GM23338 (cell line): ENCODE measurements at regions not wholly inside any gene's neighbourhood (a gene's known extent, or its start where the extent isn't known, plus 50 kb on each side); places are given as distances from the start of the nearest gene placed in this dataset.

Experiments
- CREB1 ChIP-seq: fragments of 250-450 bp; sonication (Bioruptor Pico); IDR thresholded peaks from 2 replicates; pipeline ENCODE4 v1.5.0; 2020; ENCODE audit warnings: low read depth, mild to moderate bottlenecking, moderate library complexity
- EZH2 ChIP-seq: fragments of 200-600 bp; sonication (generic); IDR thresholded peaks from one replicate; pipeline ENCODE4 v1.8.0; 2017; ENCODE audit warnings: antibody characterized with exemption, mild to moderate bottlenecking, low read depth; ENCODE audit not compliant: unreplicated experiment
- EZH2phosphoT487 ChIP-seq: fragments of 200-600 bp; sonication (generic); IDR thresholded peaks from one replicate; pipeline ENCODE4 v1.8.1; 2018; ENCODE audit warnings: antibody characterized with exemption; ENCODE audit not compliant: unreplicated experiment
- JUNB ChIP-seq: IDR thresholded peaks from one replicate; pipeline ENCODE4 v1.6.1; 2016; ENCODE audit warnings: antibody characterized with exemption; ENCODE audit not compliant: unreplicated experiment
- NANOG ChIP-seq: IDR thresholded peaks from 2 replicates; pipeline ENCODE4 v1.6.1; 2016; ENCODE audit warnings: antibody characterized with exemption, borderline replicate concordance
- POLR2AphosphoS5 ChIP-seq: IDR thresholded peaks from 2 replicates; pipeline ENCODE4 v1.6.1; 2016; ENCODE audit warnings: antibody characterized with exemption, low read depth
- ZNF114 ChIP-seq: fragments of 250-450 bp; sonication (Bioruptor Pico); IDR thresholded peaks from 2 replicates; pipeline ENCODE4 v1.5.0; 2020; ENCODE audit warnings: mild to moderate bottlenecking, moderate library complexity
- ZNF331 ChIP-seq: fragments of 250-450 bp; sonication (Bioruptor Pico); IDR thresholded peaks from 2 replicates; pipeline ENCODE4 v1.5.0; 2020; ENCODE audit warnings: low read depth, mild to moderate bottlenecking, moderate library complexity
- TF ChIP-seq, protein P1 (sequence below), 2 experiments: fragments of 200-600 bp in 1 of 2; sonication (generic) in 1 of 2; conservative IDR thresholded peaks; 2 replicates each; pipeline versions ENCODE4 v1.5.1 to v1.6.1; 2016 to 2017; ENCODE audit warnings: antibody characterized with exemption in 2 of 2, low read depth in 2 of 2, mild to moderate bottlenecking in 2 of 2, moderate library complexity in 1 of 2
- TF ChIP-seq, protein P2 (sequence below): IDR thresholded peaks from one replicate; pipeline ENCODE4 v1.6.1; 2018; ENCODE audit warnings: antibody characterized with exemption; ENCODE audit not compliant: unreplicated experiment

DNA sequence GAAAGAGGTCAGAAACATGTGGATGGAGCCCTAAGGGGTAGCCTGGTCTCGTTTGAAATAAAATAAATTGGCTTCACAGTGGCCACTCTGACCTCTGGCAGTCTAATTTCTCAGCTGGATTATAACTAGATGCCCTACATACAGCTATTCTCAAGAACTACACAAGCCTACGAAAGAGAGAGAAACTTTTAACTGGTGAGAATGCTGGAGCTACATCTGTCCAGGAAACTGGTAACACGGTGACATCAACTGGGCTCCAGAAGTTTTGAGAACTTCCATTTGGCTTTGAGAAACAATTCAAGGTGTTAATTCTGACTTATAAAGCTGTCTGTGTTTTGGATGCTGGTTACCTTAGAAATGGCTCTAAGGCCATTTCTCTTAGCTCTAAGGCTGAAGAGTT is 187.3 kb upstream of the TENT5A start:
- TF ChIP-seq POLR2AphosphoS5, result no peak
- no peak for TF ChIP-seq ZNF114
- TF ChIP-seq, protein P1, sequence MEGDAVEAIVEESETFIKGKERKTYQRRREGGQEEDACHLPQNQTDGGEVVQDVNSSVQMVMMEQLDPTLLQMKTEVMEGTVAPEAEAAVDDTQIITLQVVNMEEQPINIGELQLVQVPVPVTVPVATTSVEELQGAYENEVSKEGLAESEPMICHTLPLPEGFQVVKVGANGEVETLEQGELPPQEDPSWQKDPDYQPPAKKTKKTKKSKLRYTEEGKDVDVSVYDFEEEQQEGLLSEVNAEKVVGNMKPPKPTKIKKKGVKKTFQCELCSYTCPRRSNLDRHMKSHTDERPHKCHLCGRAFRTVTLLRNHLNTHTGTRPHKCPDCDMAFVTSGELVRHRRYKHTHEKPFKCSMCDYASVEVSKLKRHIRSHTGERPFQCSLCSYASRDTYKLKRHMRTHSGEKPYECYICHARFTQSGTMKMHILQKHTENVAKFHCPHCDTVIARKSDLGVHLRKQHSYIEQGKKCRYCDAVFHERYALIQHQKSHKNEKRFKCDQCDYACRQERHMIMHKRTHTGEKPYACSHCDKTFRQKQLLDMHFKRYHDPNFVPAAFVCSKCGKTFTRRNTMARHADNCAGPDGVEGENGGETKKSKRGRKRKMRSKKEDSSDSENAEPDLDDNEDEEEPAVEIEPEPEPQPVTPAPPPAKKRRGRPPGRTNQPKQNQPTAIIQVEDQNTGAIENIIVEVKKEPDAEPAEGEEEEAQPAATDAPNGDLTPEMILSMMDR (conservative IDR thresholded peaks at IDR 0.05; ENCODE audit: low read depth in 2 of 2), result no peak
- no peak for TF ChIP-seq EZH2
- TF ChIP-seq EZH2phosphoT487, result no peak
- TF ChIP-seq JUNB, result no peak
- TF ChIP-seq, protein P2, sequence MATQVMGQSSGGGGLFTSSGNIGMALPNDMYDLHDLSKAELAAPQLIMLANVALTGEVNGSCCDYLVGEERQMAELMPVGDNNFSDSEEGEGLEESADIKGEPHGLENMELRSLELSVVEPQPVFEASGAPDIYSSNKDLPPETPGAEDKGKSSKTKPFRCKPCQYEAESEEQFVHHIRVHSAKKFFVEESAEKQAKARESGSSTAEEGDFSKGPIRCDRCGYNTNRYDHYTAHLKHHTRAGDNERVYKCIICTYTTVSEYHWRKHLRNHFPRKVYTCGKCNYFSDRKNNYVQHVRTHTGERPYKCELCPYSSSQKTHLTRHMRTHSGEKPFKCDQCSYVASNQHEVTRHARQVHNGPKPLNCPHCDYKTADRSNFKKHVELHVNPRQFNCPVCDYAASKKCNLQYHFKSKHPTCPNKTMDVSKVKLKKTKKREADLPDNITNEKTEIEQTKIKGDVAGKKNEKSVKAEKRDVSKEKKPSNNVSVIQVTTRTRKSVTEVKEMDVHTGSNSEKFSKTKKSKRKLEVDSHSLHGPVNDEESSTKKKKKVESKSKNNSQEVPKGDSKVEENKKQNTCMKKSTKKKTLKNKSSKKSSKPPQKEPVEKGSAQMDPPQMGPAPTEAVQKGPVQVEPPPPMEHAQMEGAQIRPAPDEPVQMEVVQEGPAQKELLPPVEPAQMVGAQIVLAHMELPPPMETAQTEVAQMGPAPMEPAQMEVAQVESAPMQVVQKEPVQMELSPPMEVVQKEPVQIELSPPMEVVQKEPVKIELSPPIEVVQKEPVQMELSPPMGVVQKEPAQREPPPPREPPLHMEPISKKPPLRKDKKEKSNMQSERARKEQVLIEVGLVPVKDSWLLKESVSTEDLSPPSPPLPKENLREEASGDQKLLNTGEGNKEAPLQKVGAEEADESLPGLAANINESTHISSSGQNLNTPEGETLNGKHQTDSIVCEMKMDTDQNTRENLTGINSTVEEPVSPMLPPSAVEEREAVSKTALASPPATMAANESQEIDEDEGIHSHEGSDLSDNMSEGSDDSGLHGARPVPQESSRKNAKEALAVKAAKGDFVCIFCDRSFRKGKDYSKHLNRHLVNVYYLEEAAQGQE, result no peak
- TF ChIP-seq NANOG, result no peak
- TF ChIP-seq ZNF331 (CRISPR knock-in tag), result no peak
- no peak for TF ChIP-seq CREB1
